NCI-H82 treated with DMSO at 0.1 percent for 48 hours (cell line): ENCODE measurements at regions not wholly inside any gene's neighbourhood (a gene's known extent, or its start where the extent isn't known, plus 50 kb on each side); places are given as distances from the start of the nearest gene placed in this dataset.
"Not testable (repeated sequence)": the region's sequence is repeated elsewhere in the genome, so short reads cannot be mapped to it uniquely, and the experiment has no call there.

Source experiments
- DNase-seq: peaks from one replicate; lab custom pipeline; 2025; ENCODE audit not compliant: unreplicated experiment; lab: John Stamatoyannopoulos, UW

- DNase-seq = no peak
These were observed 388.7 kb downstream of the NPHP4 start for GRCh38 chr1:5603353-5604104.

GRCh38 chr1:5602718-5603117 lies 389.5 kb downstream of the NPHP4 start:
- not testable (repeated sequence) for DNase-seq

- no peak for DNase-seq
These were observed 390.7 kb downstream of the NPHP4 start for GRCh38 chr1:5601516-5601915.

- DNase-seq = no peak
These were observed 392.7 kb downstream of the NPHP4 start for GRCh38 chr1:5599541-5599940.

- DNase-seq = no peak
These were observed 393.3 kb downstream of the NPHP4 start for GRCh38 chr1:5598824-5599395.

GRCh38 chr1:5597991-5598823 lies 394.0 kb downstream of the NPHP4 start:
- no peak for DNase-seq

GRCh38 chr1:5597171-5597850 lies 394.9 kb downstream of the NPHP4 start:
- DNase-seq = no peak

GRCh38 chr1:5596651-5597050 lies 395.6 kb downstream of the NPHP4 start:
- no peak for DNase-seq

- DNase-seq = no peak
These were observed 396.6 kb downstream of the NPHP4 start for GRCh38 chr1:5595531-5596170.

GRCh38 chr1:5594056-5594956 lies 397.9 kb downstream of the NPHP4 start:
- DNase-seq = no peak

- no peak for DNase-seq
These were observed 401.5 kb downstream of the NPHP4 start for GRCh38 chr1:5590717-5591116.

GRCh38 chr1:5586629-5587028 lies 405.6 kb downstream of the NPHP4 start:
- DNase-seq = no peak

- no peak for DNase-seq
These were observed 407.0 kb downstream of the NPHP4 start for GRCh38 chr1:5585256-5585655.

- no peak for DNase-seq
These were observed 411.3 kb downstream of the NPHP4 start for GRCh38 chr1:5580926-5581325.

GRCh38 chr1:5579966-5580365 lies 412.3 kb downstream of the NPHP4 start:
- DNase-seq = no peak

GRCh38 chr1:5578690-5579089 lies 413.5 kb downstream of the NPHP4 start:
- no peak for DNase-seq

- DNase-seq = no peak
These were observed 414.8 kb downstream of the NPHP4 start for GRCh38 chr1:5577255-5578040.

GRCh38 chr1:5576673-5577065 lies 415.6 kb downstream of the NPHP4 start:
- no peak for DNase-seq

- DNase-seq = no peak
These were observed 416.1 kb downstream of the NPHP4 start for GRCh38 chr1:5576011-5576672.
